BJ (cell line): ENCODE measurements at regions not wholly inside any gene's neighbourhood (a gene's known extent, or its start where the extent isn't known, plus 50 kb on each side); places are given as distances from the start of the nearest gene placed in this dataset.

Experiments
- CTCF ChIA-PET: fragments of 350-600 bp; formaldehyde crosslinking; extraction: SDS; loops from one replicate; lab custom pipeline; 2021; ENCODE audit warnings: antibody characterized with exemption, inconsistent platforms; lab: Yijun Ruan, JAX
- POLR2A ChIA-PET: fragments of 300-600 bp; sonication (Branson Sonifier 250); formaldehyde crosslinking; extraction: SDS; loops from one replicate; lab custom pipeline; 2021; ENCODE audit warnings: antibody characterized with exemption; lab: Charles Lee
- DNase-seq: peaks from one replicate; pipeline ENCODE4 v3.0.0-alpha.2; 2011; ENCODE audit warnings: low read depth
- H3K27me3 ChIP-seq: 2 replicates; pipeline ENCODE4 v1.6.0; 2011; ENCODE audit warnings: low read length; ENCODE audit not compliant: control insufficient read depth, insufficient read depth
- H3K36me3 ChIP-seq: 2 replicates; pipeline ENCODE4 v1.5.1; 2011; ENCODE audit warnings: low read length; ENCODE audit not compliant: control insufficient read depth, insufficient read depth
- H3K4me3 ChIP-seq: 2 replicates; pipeline ENCODE4 v1.5.1; 2011; ENCODE audit warnings: low read depth, mild to moderate bottlenecking, control low read depth, low read length
- CTCF ChIP-seq: IDR thresholded peaks from 2 replicates; pipeline ENCODE4 v1.5.1; 2011; ENCODE audit warnings: low read depth, mild to moderate bottlenecking, control low read depth, inconsistent platforms, low read length, moderate library complexity; ENCODE audit not compliant: insufficient read depth

GRCh38 chr1:106049595-106049994, 1006.9 kb upstream of the PRMT6 start:
- no peak for DNase-seq
- Histone ChIP-seq H3K27me3 (no peaks in the 10 kb centered on the region), H3K36me3 (no peaks in the 10 kb centered on the region), H3K4me3 (no peak overlapping the region)
- TF ChIP-seq CTCF, result no peak
- ChIA-PET POLR2A (no interaction called here), CTCF (no interaction called here)

- DNase-seq, result no peak
- POLR2A ChIA-PET, result no interaction called here
- CTCF ChIA-PET, result no interaction called here
- Histone ChIP-seq H3K36me3 (no peaks in the 10 kb centered on the region), H3K27me3 (no peaks in the 10 kb centered on the region), H3K4me3 (no peak overlapping the region)
- no peak for TF ChIP-seq CTCF
Measured at GRCh38 chr1:106055855-106056254, 1000.6 kb upstream of the PRMT6 start.

GRCh38 chr1:106061586-106062495, 994.6 kb upstream of the PRMT6 start:
- CTCF ChIA-PET, result no interaction called here
- Histone ChIP-seq H3K27me3 (no peaks in the 10 kb centered on the region), H3K4me3 (no peak overlapping the region), H3K36me3 (no peaks in the 10 kb centered on the region)
- DNase-seq, result no peak
- no peak for TF ChIP-seq CTCF
- POLR2A ChIA-PET, result no interaction called here

- DNase-seq, result no peak
- Histone ChIP-seq H3K4me3 (no peak overlapping the region), H3K36me3 (no peaks in the 10 kb centered on the region), H3K27me3 (no peaks in the 10 kb centered on the region)
- POLR2A ChIA-PET, result no interaction called here
- TF ChIP-seq CTCF, result no peak
- CTCF ChIA-PET, result no interaction called here
Measured at GRCh38 chr1:106063510-106063909, 993.0 kb upstream of the PRMT6 start.

GRCh38 chr1:106072909-106073600, 983.4 kb upstream of the PRMT6 start:
- CTCF ChIA-PET, result no interaction called here
- no peak for TF ChIP-seq CTCF

More at GRCh38 chr1:106072909-106073600, 983.4 kb upstream of the PRMT6 start:
- no peak for DNase-seq
- Histone ChIP-seq H3K27me3 (no peaks in the 10 kb centered on the region), H3K36me3 (no peaks in the 10 kb centered on the region), H3K4me3 (no peak overlapping the region)
- POLR2A ChIA-PET, result no interaction called here
